ENCODE measurements at regions not wholly inside any gene's neighbourhood (a gene's known extent, or its start where the extent isn't known, plus 50 kb on each side); places are given as distances from the start of the nearest gene placed in this dataset.

- DNase-seq (ENCODE audit: low spot score) = no peak
These were observed 131.8 kb upstream of the MAD2L1 start for GRCh38 chr4:120198411-120198810.

GRCh38 chr4:120177603-120178002 lies 111.0 kb upstream of the MAD2L1 start:
- no peak for DNase-seq (ENCODE audit: low spot score)

DNA sequence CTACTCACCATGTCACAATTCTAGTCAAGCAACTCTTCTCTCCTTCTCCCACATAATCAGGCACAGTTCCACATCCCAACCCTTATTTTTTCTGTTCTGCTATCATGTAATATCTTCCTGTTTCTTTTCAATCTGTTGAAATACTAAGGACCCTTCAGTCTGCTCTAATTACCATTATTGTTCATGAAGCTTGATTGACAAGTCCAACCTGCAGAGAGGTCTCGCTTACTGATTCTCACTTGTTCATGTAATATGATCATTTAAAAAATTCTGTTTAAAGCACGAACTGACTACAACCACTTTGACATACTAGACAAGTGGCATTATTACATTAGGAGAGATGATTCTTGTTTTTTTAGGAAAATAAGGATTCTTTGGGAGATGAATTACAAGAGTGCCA lies 108.6 kb upstream of the MAD2L1 start:
- DNase-seq (ENCODE audit: low spot score) = no peak

DNA sequence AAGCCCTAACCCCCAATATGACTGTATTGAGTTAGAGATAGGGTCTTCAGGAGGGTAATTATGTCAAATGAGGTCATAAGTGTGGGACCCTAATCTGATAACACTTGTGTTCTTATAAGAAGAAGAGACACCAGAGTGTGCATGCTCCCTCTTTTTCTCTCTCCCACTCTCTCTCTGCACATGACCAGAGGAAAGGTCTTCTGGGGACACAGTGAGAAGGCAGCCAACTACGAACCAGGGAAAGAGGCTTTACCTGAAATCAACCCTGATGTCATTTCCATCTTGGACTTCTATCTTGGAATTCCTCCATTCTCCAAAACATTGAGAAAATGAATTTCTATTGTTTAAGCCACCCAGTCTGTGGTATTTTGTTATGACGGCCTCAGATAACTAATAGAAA lies 97.2 kb upstream of the MAD2L1 start:
- DNase-seq (ENCODE audit: low spot score) = no peak

DNA sequence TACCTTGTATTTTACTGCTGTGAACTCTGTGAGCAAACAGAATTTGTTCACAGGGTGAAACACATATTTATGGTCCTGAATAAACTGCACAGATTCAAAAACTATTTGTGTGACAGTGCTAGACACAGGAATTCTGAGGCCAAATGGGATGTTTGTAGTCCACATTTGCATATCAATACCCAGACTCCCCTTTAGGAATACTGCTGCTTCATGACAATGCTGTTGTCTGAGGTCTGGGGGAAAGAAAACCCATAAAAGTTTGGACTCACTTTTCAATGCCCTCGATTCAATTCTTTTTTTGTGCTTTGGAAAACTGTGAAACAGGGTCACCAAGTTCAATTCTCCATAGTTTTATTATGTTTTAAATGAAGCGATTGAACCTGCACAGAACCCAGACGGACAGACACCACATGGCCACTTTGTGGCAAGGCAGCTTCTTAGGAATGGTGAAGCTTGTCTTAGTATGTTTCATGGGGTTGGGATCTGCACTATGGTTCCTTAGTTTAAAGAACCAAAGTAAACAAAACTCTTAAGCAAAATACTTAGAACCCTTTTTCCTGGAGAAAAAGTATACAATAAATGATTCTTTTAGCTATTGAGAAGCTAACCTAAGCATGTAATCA lies 92.3 kb upstream of the MAD2L1 start:
- no peak for DNase-seq (ENCODE audit: low spot score)

GRCh38 chr4:120158046-120158445 lies 91.4 kb upstream of the MAD2L1 start:
- DNase-seq (ENCODE audit: low spot score) = no peak

DNA sequence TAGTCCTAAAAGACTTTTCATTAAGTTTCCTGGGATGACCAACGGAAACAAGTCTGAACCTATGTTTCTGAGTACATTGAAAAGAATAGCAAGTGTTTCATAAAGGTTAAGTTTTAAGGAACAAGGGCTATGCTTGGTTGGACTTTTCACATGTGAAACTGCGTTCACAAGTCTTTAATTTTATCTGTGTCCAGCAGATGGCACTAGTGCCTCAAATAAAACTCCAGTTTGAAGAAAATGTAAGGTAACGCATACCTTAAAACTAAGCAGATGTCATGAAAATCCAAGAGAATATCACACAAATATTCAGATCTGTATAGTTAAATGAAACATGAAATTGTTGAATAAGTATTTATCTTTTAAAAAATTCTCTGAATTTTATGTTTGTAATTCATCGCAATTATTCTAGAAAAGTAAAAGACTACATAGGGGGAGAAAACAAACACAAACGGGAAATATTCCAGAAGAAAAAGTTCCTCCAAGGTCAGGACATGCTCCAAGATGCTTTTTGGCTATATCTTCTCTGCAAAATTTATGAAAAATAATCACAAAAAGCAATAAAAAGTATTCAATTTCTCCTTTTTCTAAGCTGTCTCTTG lies 89.6 kb upstream of the MAD2L1 start:
- DNase-seq (ENCODE audit: low spot score) = peak; percentile 14

GRCh38 chr4:120155287-120155686 lies 88.6 kb upstream of the MAD2L1 start:
- no peak for DNase-seq (ENCODE audit: low spot score)

DNA sequence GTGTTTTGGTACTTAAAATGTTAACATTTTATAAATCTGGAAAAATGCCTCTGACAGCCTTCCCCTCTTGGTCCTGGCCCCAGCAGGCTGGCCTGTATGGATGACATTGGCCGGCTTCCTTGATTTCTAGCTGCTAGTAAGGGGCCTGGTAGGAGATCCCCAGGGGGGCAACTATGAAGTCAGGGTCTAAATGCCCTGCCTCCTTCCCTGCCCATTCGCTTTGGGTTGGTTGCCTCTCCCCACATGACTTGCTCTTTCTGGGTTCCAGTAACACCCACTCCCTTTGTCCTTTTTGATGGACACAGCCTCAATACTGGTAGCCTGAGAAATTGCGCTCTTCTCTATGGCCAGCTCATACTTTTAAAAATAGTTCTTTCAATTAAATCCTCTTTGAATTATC lies 78.0 kb upstream of the MAD2L1 start:
- no peak for DNase-seq (ENCODE audit: low spot score)

- no peak for DNase-seq (ENCODE audit: low spot score)
These were observed 77.4 kb upstream of the MAD2L1 start for GRCh38 chr4:120144041-120144440.

DNA sequence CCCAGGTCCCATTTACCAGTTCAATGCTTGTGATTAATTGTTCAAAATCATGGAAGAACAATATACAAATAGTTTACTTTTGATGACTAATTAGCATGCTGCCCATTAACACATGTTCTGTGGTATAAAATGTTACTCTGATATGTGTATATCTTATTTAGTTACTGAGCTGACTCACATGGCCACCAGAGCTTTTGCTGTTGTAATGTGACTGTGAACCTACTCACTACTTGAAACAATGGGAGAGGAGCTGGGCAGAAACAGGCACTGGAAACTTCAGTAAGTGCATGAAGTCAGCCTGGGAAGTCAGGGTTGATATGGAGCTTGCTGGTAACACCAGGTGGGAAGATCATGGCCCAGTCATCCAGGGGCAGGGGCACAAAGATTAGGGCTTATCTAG lies 72.7 kb upstream of the MAD2L1 start:
- no peak for DNase-seq (ENCODE audit: low spot score)

GRCh38 chr4:120132935-120133334 lies 66.3 kb upstream of the MAD2L1 start:
- no peak for DNase-seq (ENCODE audit: low spot score)

DNA sequence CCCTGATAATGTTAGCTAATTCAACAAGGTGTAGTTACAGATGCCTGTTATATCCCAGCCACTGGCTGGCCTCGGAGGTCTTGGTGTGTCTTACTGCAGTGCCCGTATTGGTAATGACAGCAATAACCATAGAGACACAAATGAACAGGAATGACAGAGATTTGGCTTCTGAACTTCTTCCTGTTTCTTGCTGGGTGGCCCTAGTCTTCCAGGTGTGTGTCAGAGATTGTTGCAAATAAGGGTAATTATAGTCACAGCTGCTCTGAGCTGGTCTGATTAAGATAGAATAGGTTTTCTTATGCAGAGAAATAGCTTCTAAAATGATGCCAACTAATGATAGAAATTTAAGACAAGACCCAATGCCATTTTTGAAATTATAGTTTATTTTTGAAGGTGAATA lies 64.1 kb upstream of the MAD2L1 start:
- DNase-seq (ENCODE audit: low spot score) = no peak
